ENCODE measurements at regions not wholly inside any gene's neighbourhood (a gene's known extent, or its start where the extent isn't known, plus 50 kb on each side); places are given as distances from the start of the nearest gene placed in this dataset.

DNA sequence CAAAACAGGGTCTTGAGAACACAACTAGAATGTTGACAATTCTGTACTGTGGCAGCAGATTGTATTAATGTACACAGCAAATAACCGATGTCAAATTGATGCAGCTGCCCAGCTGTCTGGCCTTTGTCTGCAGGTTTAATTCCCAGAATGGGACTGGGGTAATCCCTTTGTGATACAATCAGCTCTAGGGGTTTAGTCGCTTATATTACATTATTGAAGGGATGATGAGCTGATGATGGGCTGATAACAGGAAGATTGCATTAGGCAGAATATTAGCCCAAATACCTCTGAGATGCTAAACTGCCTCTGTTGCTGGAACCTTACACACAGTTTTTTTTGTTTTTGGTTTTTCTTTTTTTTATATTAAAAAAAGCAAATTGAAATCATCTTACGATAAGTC is 265.0 kb downstream of the RBM26 start:
- TF ChIP-seq EZH2 (IDR thresholded peaks at IDR 0.05) = no peak
- TF ChIP-seq POLR2AphosphoS5 (IDR thresholded peaks at IDR 0.05; ENCODE audit: borderline replicate concordance, low read depth, low read length) = no peak
- no peak for TF ChIP-seq FOXP2 (optimal IDR thresholded peaks at IDR 0.05; ENCODE audit: control extremely low read depth, extremely low read length, insufficient read depth)
